BJ (cell line): ENCODE measurements at regions not wholly inside any gene's neighbourhood (a gene's known extent, or its start where the extent isn't known, plus 50 kb on each side); places are given as distances from the start of the nearest gene placed in this dataset.

Experiments used
- CTCF ChIA-PET: fragments of 350-600 bp; formaldehyde crosslinking; extraction: SDS; loops from one replicate; lab custom pipeline; 2021; ENCODE audit warnings: antibody characterized with exemption, inconsistent platforms; lab: Yijun Ruan, JAX
- POLR2A ChIA-PET: fragments of 300-600 bp; sonication (Branson Sonifier 250); formaldehyde crosslinking; extraction: SDS; loops from one replicate; lab custom pipeline; 2021; ENCODE audit warnings: antibody characterized with exemption; lab: Charles Lee
- DNase-seq: peaks from one replicate; pipeline ENCODE4 v3.0.0-alpha.2; 2011; ENCODE audit warnings: low read depth
- H3K27me3 ChIP-seq: 2 replicates; pipeline ENCODE4 v1.6.0; 2011; ENCODE audit warnings: low read length; ENCODE audit not compliant: control insufficient read depth, insufficient read depth
- H3K36me3 ChIP-seq: 2 replicates; pipeline ENCODE4 v1.5.1; 2011; ENCODE audit warnings: low read length; ENCODE audit not compliant: control insufficient read depth, insufficient read depth
- H3K4me3 ChIP-seq: 2 replicates; pipeline ENCODE4 v1.5.1; 2011; ENCODE audit warnings: low read depth, mild to moderate bottlenecking, control low read depth, low read length
- CTCF ChIP-seq: IDR thresholded peaks from 2 replicates; pipeline ENCODE4 v1.5.1; 2011; ENCODE audit warnings: low read depth, mild to moderate bottlenecking, control low read depth, inconsistent platforms, low read length, moderate library complexity; ENCODE audit not compliant: insufficient read depth

DNA sequence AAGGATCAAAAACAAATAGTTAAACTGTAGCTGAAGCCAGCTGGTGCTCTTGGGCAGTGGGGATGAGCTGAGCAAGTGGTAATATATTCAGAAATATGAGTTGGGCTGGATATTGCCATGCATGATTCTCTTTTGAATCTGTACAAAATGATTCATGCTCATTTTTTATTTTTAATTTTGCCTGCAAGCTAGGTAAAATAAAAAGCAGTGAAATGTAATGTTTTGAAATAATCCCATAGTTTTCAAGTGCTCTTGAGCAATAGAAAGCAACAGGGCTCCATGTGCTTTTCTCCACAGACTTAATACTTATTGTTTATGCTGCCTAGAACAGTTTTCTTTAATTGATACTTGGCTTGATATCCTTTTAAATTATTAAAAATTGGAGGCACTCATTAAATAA, 489.3 kb downstream of the TLE4 start:
- ChIA-PET CTCF (no interaction called here), POLR2A (no interaction called here)
- no peak for DNase-seq
- no peak overlapping the region for H3K4me3 ChIP-seq
- TF ChIP-seq CTCF = no peak
- no peaks in the 10 kb centered on the region for H3K27me3 ChIP-seq
- H3K36me3 ChIP-seq = no peaks in the 10 kb centered on the region

DNA sequence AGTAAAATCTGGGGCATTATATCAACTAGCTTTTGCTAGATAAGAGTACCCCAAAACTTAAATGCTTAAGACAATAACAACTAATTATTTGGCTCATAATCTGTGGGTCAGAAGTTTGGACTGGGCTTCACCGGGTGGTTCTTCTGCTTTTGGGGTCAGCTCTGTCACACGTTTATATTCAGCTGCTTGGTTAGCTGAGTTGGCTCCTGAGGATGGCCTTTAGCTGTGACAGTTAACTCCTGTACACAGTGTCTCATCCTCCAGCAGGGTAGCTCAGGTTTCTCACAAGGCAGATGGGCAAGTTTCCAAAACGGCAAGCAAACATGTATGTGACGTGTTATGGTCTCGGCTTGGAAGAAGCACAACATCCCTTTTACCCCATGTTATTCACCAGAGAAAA, 488.2 kb downstream of the TLE4 start:
- ChIA-PET POLR2A (no interaction called here), CTCF (interaction anchor here (0.9 to 1.0 kb wide), 2 partner anchors 15 to 62 kb away, joined by 3 read pairs; no protein-coding TSS in a partner anchor)
- TF ChIP-seq CTCF = no peak

GRCh38 chr9:80059191-80059590, 487.4 kb downstream of the TLE4 start:
- no peaks in the 10 kb centered on the region for H3K27me3 ChIP-seq
- CTCF ChIA-PET = interaction anchor here (0.9 kb wide), 1 partner anchor 14 kb away, joined by 3 read pairs; no protein-coding TSS in a partner anchor

More for the DNA sequence above, 488.2 kb downstream of the TLE4 start:
- Histone ChIP-seq H3K4me3 (no peak overlapping the region), H3K36me3 (no peaks in the 10 kb centered on the region), H3K27me3 (no peaks in the 10 kb centered on the region)
- no peak for DNase-seq

GRCh38 chr9:80052830-80053229, 481.1 kb downstream of the TLE4 start:
- TF ChIP-seq CTCF = no peak
- no peak overlapping the region for H3K4me3 ChIP-seq
- no peaks in the 10 kb centered on the region for H3K36me3 ChIP-seq
- no peaks in the 10 kb centered on the region for H3K27me3 ChIP-seq
- DNase-seq = no peak
- POLR2A ChIA-PET = no interaction called here
- CTCF ChIA-PET = no interaction called here

More at GRCh38 chr9:80059191-80059590, 487.4 kb downstream of the TLE4 start:
- Histone ChIP-seq H3K4me3 (no peak overlapping the region), H3K36me3 (no peaks in the 10 kb centered on the region)
- no peak for DNase-seq
- TF ChIP-seq CTCF = no peak
- POLR2A ChIA-PET = no interaction called here

- ChIA-PET POLR2A (no interaction called here), CTCF (no interaction called here)
- no peak overlapping the region for H3K4me3 ChIP-seq
- no peak for DNase-seq
- H3K36me3 ChIP-seq = no peaks in the 10 kb centered on the region
- H3K27me3 ChIP-seq = no peaks in the 10 kb centered on the region
- TF ChIP-seq CTCF = no peak
Measured at GRCh38 chr9:80049096-80049782, 477.5 kb downstream of the TLE4 start.
